ENCODE measurements at regions not wholly inside any gene's neighbourhood (a gene's known extent, or its start where the extent isn't known, plus 50 kb on each side); places are given as distances from the start of the nearest gene placed in this dataset.
A peak's percentile ranks its signal among the peaks of the same experiment; 100 is the strongest.

DNA sequence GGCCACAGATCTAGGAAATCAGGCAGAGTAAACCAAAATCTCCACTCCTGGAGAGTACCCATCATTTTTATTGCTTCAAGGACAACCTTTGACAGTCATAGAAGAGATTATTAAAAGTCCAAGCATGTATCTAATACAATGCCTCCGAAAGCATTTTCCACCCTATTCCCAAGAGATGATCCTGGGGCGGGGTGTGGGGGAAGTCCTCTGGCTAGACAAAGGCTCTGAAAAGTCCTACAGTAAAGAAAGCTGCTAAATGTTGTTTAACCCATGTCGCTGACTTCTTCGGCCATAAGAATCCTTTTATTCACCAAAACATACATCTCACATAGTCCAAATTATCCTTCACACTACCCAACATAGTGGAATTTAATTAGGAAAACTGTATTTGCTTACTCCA, 115.7 kb upstream of the STT3B start:
- peaks cover 4 to 13% (median 6%) of the 10 kb centered on the region in 4 experiments for H3K4me1 ChIP-seq (ENCODE audit: control extremely low read depth in 1 of 4, control insufficient read depth in 4 of 4, insufficient read depth in 4 of 4, low read length in 3 of 4)
- no peaks in the 10 kb centered on the region for H3K9me3 ChIP-seq (ENCODE audit: control extremely low read depth in 1 of 5, control insufficient read depth in 4 of 5, insufficient read depth in 2 of 5, low read depth in 1 of 5, low read length in 4 of 5)
- ChIA-PET CTCF (no interaction called here), POLR2A (no interaction called here)
- no peak overlapping the region for H3K4me3 ChIP-seq (ENCODE audit: control insufficient read depth in 1 of 7, extremely low read depth in 1 of 7, insufficient read depth in 4 of 7, low read depth in 2 of 7, low read length in 6 of 7)
- DNase-seq = no peak
- no peaks in the 10 kb centered on the region for H3K36me3 ChIP-seq (ENCODE audit: control insufficient read depth in 4 of 4, insufficient read depth in 4 of 4, low read length in 3 of 4)
- H3K27ac ChIP-seq (ENCODE audit: insufficient read depth in 1 of 2, low read depth in 1 of 2, low read length in 2 of 2, poor library complexity in 1 of 2, severe bottlenecking in 2 of 2) = no peak overlapping the region
- 100% methylated on average over 2 of the region's 4 CpGs for WGBS (ENCODE audit: insufficient coverage)
- no peaks in the 10 kb centered on the region for H3K27me3 ChIP-seq (replicated peaks in 2 of 5; ENCODE audit: control insufficient read depth in 4 of 5, insufficient read depth in 5 of 5, low read length in 4 of 5)

DNA sequence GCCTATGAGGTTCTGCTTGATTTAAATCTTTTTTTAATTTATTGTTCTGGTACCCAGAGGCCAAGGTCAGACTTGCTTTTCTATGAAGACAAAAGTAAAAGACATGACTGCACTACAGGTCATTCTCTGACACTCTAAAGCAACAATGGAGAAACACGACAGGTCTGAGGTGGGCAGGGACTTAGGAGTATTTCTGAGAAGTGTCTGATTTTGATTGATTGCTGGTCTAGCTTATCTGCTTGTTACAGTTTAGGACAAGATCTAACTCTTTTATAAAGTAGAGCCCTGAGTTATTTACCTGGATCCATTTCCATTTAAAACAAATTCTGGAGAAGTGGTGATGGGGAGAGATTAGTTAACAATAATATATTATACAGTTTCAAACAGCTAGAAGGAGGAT, 115.2 kb upstream of the STT3B start:
- Histone ChIP-seq H3K36me3 (ENCODE audit: control insufficient read depth in 4 of 4, insufficient read depth in 4 of 4, low read length in 3 of 4) (no peaks in the 10 kb centered on the region), H3K4me1 (ENCODE audit: control extremely low read depth in 1 of 4, control insufficient read depth in 4 of 4, insufficient read depth in 4 of 4, low read length in 3 of 4) (peaks cover 4 to 13% (median 6%) of the 10 kb centered on the region in 4 experiments), H3K27ac (ENCODE audit: insufficient read depth in 1 of 2, low read depth in 1 of 2, low read length in 2 of 2, poor library complexity in 1 of 2, severe bottlenecking in 2 of 2) (no peak overlapping the region), H3K4me3 (ENCODE audit: control insufficient read depth in 1 of 7, extremely low read depth in 1 of 7, insufficient read depth in 4 of 7, low read depth in 2 of 7, low read length in 6 of 7) (no peak overlapping the region), H3K9me3 (ENCODE audit: control extremely low read depth in 1 of 5, control insufficient read depth in 4 of 5, insufficient read depth in 2 of 5, low read depth in 1 of 5, low read length in 4 of 5) (no peaks in the 10 kb centered on the region), H3K27me3 (replicated peaks in 2 of 5; ENCODE audit: control insufficient read depth in 4 of 5, insufficient read depth in 5 of 5, low read length in 4 of 5) (no peaks in the 10 kb centered on the region)
- WGBS (ENCODE audit: insufficient coverage) = 0% methylated on average over 1 of the region's 1 CpG
- DNase-seq = no peak
- POLR2A ChIA-PET = no interaction called here
- CTCF ChIA-PET = no interaction called here

DNA sequence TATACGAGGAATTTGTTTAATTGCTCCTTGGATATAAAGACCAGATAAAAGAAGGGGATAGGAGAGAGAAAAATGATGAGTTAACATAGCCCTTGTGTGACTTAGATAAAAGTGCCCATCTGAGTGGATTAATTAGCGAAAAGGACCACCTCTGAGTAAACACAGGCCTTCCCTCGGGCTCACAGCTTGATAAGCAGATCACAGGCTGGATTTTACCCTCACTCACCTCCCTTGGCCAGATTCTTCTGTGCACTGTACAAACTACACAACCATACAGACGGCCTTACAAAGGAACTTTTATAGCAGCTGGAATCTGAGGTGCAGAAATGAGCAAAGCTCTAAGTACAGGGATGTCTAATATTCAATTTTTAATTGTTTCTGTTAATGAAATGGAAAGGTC, 112.4 kb upstream of the STT3B start:
- ChIA-PET POLR2A (no interaction called here), CTCF (interaction anchor here (0.9 to 1.1 kb wide), 2 partner anchors 18 to 41 kb away, joined by 3 read pairs; no protein-coding TSS in a partner anchor)
- Histone ChIP-seq H3K27ac (ENCODE audit: insufficient read depth in 1 of 2, low read depth in 1 of 2, low read length in 2 of 2, poor library complexity in 1 of 2, severe bottlenecking in 2 of 2) (no peak overlapping the region), H3K4me3 (ENCODE audit: control insufficient read depth in 1 of 7, extremely low read depth in 1 of 7, insufficient read depth in 4 of 7, low read depth in 2 of 7, low read length in 6 of 7) (no peak overlapping the region), H3K27me3 (replicated peaks in 2 of 5; ENCODE audit: control insufficient read depth in 4 of 5, insufficient read depth in 5 of 5, low read length in 4 of 5) (no peaks in the 10 kb centered on the region), H3K9me3 (ENCODE audit: control extremely low read depth in 1 of 5, control insufficient read depth in 4 of 5, insufficient read depth in 2 of 5, low read depth in 1 of 5, low read length in 4 of 5) (peaks cover 0 to 3% (median 0%) of the 10 kb centered on the region in 5 experiments), H3K36me3 (ENCODE audit: control insufficient read depth in 4 of 4, insufficient read depth in 4 of 4, low read length in 3 of 4) (no peaks in the 10 kb centered on the region), H3K4me1 (ENCODE audit: control extremely low read depth in 1 of 4, control insufficient read depth in 4 of 4, insufficient read depth in 4 of 4, low read length in 3 of 4) (peaks cover 4 to 13% (median 6%) of the 10 kb centered on the region in 4 experiments)
- 100% methylated on average over 3 of the region's 4 CpGs for WGBS (ENCODE audit: insufficient coverage)
- no peak for DNase-seq

DNA sequence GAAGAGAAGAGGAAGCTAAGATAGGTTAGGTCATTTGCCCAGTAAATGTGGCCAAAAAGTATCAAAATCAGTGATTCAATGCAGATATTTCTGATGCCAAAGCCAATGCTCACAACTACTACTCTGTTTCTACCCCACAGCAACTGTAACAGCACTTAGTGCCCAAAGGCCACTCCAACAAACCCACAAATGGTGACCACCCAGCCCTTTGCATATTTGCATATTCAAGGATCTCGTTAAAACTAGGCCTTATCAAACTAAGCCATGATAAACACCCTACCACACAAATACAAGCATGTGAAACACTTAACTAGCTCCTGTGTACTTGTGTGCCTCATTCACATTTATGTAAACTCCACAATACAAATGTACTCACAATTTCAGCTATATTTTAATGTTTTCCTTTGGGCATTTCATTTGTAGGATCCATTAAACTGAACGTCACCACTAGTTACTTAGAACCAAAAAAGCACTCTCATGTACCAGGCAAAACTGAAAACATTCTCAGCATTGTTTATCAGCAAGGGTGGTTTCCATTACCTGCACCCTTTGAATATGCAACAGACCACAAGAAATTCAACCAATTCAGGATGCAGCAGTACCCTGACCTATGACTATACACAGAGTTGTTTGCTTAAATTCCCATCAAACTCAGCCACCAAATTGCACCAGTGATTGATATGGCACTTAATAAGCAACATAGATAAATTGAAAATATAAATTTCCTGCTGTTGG, 111.2 kb upstream of the STT3B start:
- peaks cover 4 to 11% (median 6%) of the 10 kb centered on the region in 4 experiments for H3K4me1 ChIP-seq (ENCODE audit: control extremely low read depth in 1 of 4, control insufficient read depth in 4 of 4, insufficient read depth in 4 of 4, low read length in 3 of 4)
- CTCF ChIA-PET = interaction anchor here (1.1 kb wide), 1 partner anchor 17 kb away, joined by 3 read pairs; no protein-coding TSS in a partner anchor

DNA sequence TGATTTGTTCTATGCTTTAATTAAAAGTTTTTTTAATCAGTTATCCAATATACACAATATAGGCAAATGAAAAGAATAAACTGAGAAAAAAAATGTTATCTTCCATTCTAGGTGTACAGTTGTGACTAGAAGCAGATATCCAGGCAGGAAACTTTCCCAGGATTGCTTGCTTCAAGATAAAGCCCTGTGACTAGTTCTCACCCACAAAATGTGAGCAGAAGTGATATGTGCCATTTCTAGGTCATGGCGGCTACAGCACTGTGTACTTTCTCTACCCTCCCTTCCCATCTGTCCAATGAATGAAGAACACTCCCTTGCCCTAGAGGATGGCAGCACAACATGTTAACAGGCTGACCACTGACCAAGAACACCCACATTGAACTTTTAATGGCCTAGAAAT, 110.5 kb upstream of the STT3B start:
- peaks cover 0 to 10% (median 2%) of the 10 kb centered on the region in 5 experiments for H3K9me3 ChIP-seq (ENCODE audit: control extremely low read depth in 1 of 5, control insufficient read depth in 4 of 5, insufficient read depth in 2 of 5, low read depth in 1 of 5, low read length in 4 of 5)
- ChIA-PET CTCF (interaction anchor here (1.0 to 1.7 kb wide), 2 partner anchors 9 to 12 kb away, joined by 3 to 4 read pairs; no protein-coding TSS in a partner anchor), POLR2A (no interaction called here)
- no peak overlapping the region for H3K4me3 ChIP-seq (ENCODE audit: control insufficient read depth in 1 of 7, extremely low read depth in 1 of 7, insufficient read depth in 4 of 7, low read depth in 2 of 7, low read length in 6 of 7)
- H3K27ac ChIP-seq (ENCODE audit: insufficient read depth in 1 of 2, low read depth in 1 of 2, low read length in 2 of 2, poor library complexity in 1 of 2, severe bottlenecking in 2 of 2) = no peak overlapping the region
- H3K4me1 ChIP-seq (ENCODE audit: control extremely low read depth in 1 of 4, control insufficient read depth in 4 of 4, insufficient read depth in 4 of 4, low read length in 3 of 4) = peaks cover 0 to 4% (median 4%) of the 10 kb centered on the region in 4 experiments
- H3K36me3 ChIP-seq (ENCODE audit: control insufficient read depth in 4 of 4, insufficient read depth in 4 of 4, low read length in 3 of 4) = no peaks in the 10 kb centered on the region
- H3K27me3 ChIP-seq (replicated peaks in 2 of 5; ENCODE audit: control insufficient read depth in 4 of 5, insufficient read depth in 5 of 5, low read length in 4 of 5) = no peaks in the 10 kb centered on the region
- 100% methylated on average over 1 of the region's 1 CpG for WGBS (ENCODE audit: insufficient coverage)
- peak in 1 of 3 donors; percentile 24 for DNase-seq

More for the DNA sequence above, 111.2 kb upstream of the STT3B start:
- Histone ChIP-seq H3K4me3 (ENCODE audit: control insufficient read depth in 1 of 7, extremely low read depth in 1 of 7, insufficient read depth in 4 of 7, low read depth in 2 of 7, low read length in 6 of 7) (no peak overlapping the region), H3K27me3 (replicated peaks in 2 of 5; ENCODE audit: control insufficient read depth in 4 of 5, insufficient read depth in 5 of 5, low read length in 4 of 5) (no peaks in the 10 kb centered on the region), H3K36me3 (ENCODE audit: control insufficient read depth in 4 of 4, insufficient read depth in 4 of 4, low read length in 3 of 4) (no peaks in the 10 kb centered on the region), H3K27ac (ENCODE audit: insufficient read depth in 1 of 2, low read depth in 1 of 2, low read length in 2 of 2, poor library complexity in 1 of 2, severe bottlenecking in 2 of 2) (no peak overlapping the region), H3K9me3 (ENCODE audit: control extremely low read depth in 1 of 5, control insufficient read depth in 4 of 5, insufficient read depth in 2 of 5, low read depth in 1 of 5, low read length in 4 of 5) (peaks cover 0 to 10% (median under 1%) of the 10 kb centered on the region in 5 experiments)
- POLR2A ChIA-PET = interaction anchor here (0.6 kb wide), 1 partner anchor 28 kb away, joined by 4 read pairs; no protein-coding TSS in a partner anchor
- 100% methylated on average over 2 of the region's 2 CpGs for WGBS (ENCODE audit: insufficient coverage)
- peak in 2 of 3 donors; percentile 6 to 33 for DNase-seq

DNA sequence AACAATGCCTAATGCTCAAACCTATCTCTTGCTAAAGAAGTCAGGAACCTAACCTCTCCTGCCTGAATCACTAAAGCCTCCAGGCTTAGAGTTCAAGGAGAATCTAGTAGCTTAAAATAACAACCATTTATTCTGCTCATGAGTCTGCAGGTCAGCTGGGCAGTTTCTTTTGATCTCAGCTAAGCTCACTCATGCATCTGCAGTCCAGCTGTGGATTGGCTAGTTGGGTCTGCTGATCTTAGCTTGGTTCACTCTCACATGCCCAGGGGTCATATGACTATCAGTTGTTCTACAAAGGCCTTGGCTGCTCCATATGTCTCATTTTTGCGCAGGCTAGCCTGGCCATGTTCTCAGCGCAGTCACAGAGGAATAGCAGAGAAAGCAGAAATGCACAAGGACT, 109.2 kb upstream of the STT3B start:
- H3K36me3 ChIP-seq (ENCODE audit: control insufficient read depth in 4 of 4, insufficient read depth in 4 of 4, low read length in 3 of 4) = no peaks in the 10 kb centered on the region
- H3K4me3 ChIP-seq (ENCODE audit: control insufficient read depth in 1 of 7, extremely low read depth in 1 of 7, insufficient read depth in 4 of 7, low read depth in 2 of 7, low read length in 6 of 7) = no peak overlapping the region
- POLR2A ChIA-PET = no interaction called here
- H3K27me3 ChIP-seq (replicated peaks in 2 of 5; ENCODE audit: control insufficient read depth in 4 of 5, insufficient read depth in 5 of 5, low read length in 4 of 5) = no peaks in the 10 kb centered on the region
- no peaks in the 10 kb centered on the region for H3K4me1 ChIP-seq (ENCODE audit: control extremely low read depth in 1 of 4, control insufficient read depth in 4 of 4, insufficient read depth in 4 of 4, low read length in 3 of 4)
- H3K27ac ChIP-seq (ENCODE audit: insufficient read depth in 1 of 2, low read depth in 1 of 2, low read length in 2 of 2, poor library complexity in 1 of 2, severe bottlenecking in 2 of 2) = no peak overlapping the region
- CTCF ChIA-PET = interaction anchor here (1.0 to 1.7 kb wide), 3 partner anchors 8 to 19 kb away, joined by 3 to 4 read pairs (median 3); no protein-coding TSS in a partner anchor
- no peak for DNase-seq
- WGBS (ENCODE audit: insufficient coverage) = 100% methylated on average over 2 of the region's 2 CpGs
- peaks cover 0 to 10% (median 2%) of the 10 kb centered on the region in 5 experiments for H3K9me3 ChIP-seq (ENCODE audit: control extremely low read depth in 1 of 5, control insufficient read depth in 4 of 5, insufficient read depth in 2 of 5, low read depth in 1 of 5, low read length in 4 of 5)

DNA sequence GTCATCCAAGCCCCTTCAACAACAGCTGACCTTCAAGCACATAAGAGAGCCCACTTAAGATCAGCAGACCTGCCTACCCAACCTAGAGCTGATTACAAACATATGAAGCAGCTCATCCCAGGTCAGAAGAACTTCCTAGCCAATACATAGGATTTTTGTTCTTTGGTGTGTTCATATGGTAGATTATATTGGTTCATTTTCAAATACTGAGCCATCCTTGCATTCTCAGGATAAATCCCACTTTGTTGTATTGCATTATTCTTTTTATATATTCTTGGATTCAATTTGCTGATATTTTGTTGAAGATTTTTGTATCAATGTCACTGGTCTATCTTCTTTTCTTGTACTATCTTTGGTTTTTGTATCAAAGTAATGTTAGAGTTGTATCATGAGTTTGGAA, 107.3 kb upstream of the STT3B start:
- ChIA-PET CTCF (interaction anchor here (1.1 kb wide), 1 partner anchor 12 kb away, joined by 3 read pairs; no protein-coding TSS in a partner anchor), POLR2A (no interaction called here)
- no peak overlapping the region for H3K27ac ChIP-seq (ENCODE audit: insufficient read depth in 1 of 2, low read depth in 1 of 2, low read length in 2 of 2, poor library complexity in 1 of 2, severe bottlenecking in 2 of 2)
- no peak for DNase-seq
- no peak overlapping the region for H3K4me3 ChIP-seq (ENCODE audit: control insufficient read depth in 1 of 7, extremely low read depth in 1 of 7, insufficient read depth in 4 of 7, low read depth in 2 of 7, low read length in 6 of 7)
- H3K27me3 ChIP-seq (replicated peaks in 2 of 5; ENCODE audit: control insufficient read depth in 4 of 5, insufficient read depth in 5 of 5, low read length in 4 of 5) = no peaks in the 10 kb centered on the region
- no peaks in the 10 kb centered on the region for H3K4me1 ChIP-seq (ENCODE audit: control extremely low read depth in 1 of 4, control insufficient read depth in 4 of 4, insufficient read depth in 4 of 4, low read length in 3 of 4)
- H3K36me3 ChIP-seq (ENCODE audit: control insufficient read depth in 4 of 4, insufficient read depth in 4 of 4, low read length in 3 of 4) = no peaks in the 10 kb centered on the region
- peaks cover 0 to 10% (median 2%) of the 10 kb centered on the region in 5 experiments for H3K9me3 ChIP-seq (ENCODE audit: control extremely low read depth in 1 of 5, control insufficient read depth in 4 of 5, insufficient read depth in 2 of 5, low read depth in 1 of 5, low read length in 4 of 5)
